WTC11 (cell line): ENCODE measurements at regions not wholly inside any gene's neighbourhood (a gene's known extent, or its start where the extent isn't known, plus 50 kb on each side); places are given as distances from the start of the nearest gene placed in this dataset.

Source experiments
- ATAC-seq: fragments of 200-7000 bp; cut with Tn5 transposase; 2 replicates; pipeline ENCODE4 v1.10.0; 2021; ENCODE audit warnings: mild to moderate bottlenecking, moderate library complexity
- CTCF ChIA-PET: fragments of 300-600 bp; sonication (Branson Sonifier 250); formaldehyde crosslinking; loops from one replicate; lab custom pipeline; 2021; ENCODE audit warnings: antibody characterized with exemption; lab: Charles Lee
- POLR2A ChIA-PET: fragments of 350-600 bp; sonication (Branson Sonifier 250); formaldehyde crosslinking; loops from one replicate; lab custom pipeline; 2021; ENCODE audit warnings: antibody characterized with exemption; lab: Charles Lee
- DNase-seq: peaks from one replicate; pipeline ENCODE4 v3.0.0; 2021; ENCODE audit warnings: low spot score
- H3K27ac Mint-ChIP-seq: 2 replicates; pipeline ENCODE4 v1.8.0; 2021; ENCODE audit warnings: mixed read lengths
- H3K27me3 Mint-ChIP-seq: 2 replicates; pipeline ENCODE4 v1.8.0; 2021; ENCODE audit warnings: low read depth, mild to moderate bottlenecking, moderate library complexity, mixed read lengths
- H3K36me3 Mint-ChIP-seq: 2 replicates; pipeline ENCODE4 v1.8.0; 2021; ENCODE audit warnings: mixed read lengths
- H3K4me1 Mint-ChIP-seq: 2 replicates; pipeline ENCODE4 v1.8.0; 2022; ENCODE audit warnings: mixed read lengths
- H3K4me3 Mint-ChIP-seq: 2 replicates; pipeline ENCODE4 v1.8.0; 2021; ENCODE audit warnings: mild to moderate bottlenecking, moderate library complexity, mixed read lengths
- H3K9me3 Mint-ChIP-seq: 2 replicates; pipeline ENCODE4 v1.8.0; 2021; ENCODE audit warnings: mixed read lengths
- ARID4B ChIP-seq: sonication (generic); formaldehyde crosslinking; IDR thresholded peaks from 2 replicates; pipeline ENCODE4 v1.8.0; 2023; ENCODE audit warnings: missing genetic modification reagents, mild to moderate bottlenecking, borderline replicate concordance
- ATF1 ChIP-seq: sonication (generic); formaldehyde crosslinking; IDR thresholded peaks from 2 replicates; pipeline ENCODE4 v1.8.1; 2023; ENCODE audit warnings: mild to moderate bottlenecking, moderate library complexity, missing genetic modification reagents
- CBFB ChIP-seq: sonication (generic); formaldehyde crosslinking; IDR thresholded peaks from 2 replicates; pipeline ENCODE4 v1.8.1; 2022; ENCODE audit warnings: mild to moderate bottlenecking, low read depth, missing genetic modification reagents
- CREB1 ChIP-seq: sonication (generic); formaldehyde crosslinking; IDR thresholded peaks from 2 replicates; pipeline ENCODE4 v1.8.0; 2023; ENCODE audit warnings: mild to moderate bottlenecking, missing genetic modification reagents
- TEAD4 ChIP-seq: sonication (generic); formaldehyde crosslinking; IDR thresholded peaks from 2 replicates; pipeline ENCODE4 v1.8.0; 2022; ENCODE audit warnings: mild to moderate bottlenecking, missing genetic modification reagents
- TP53 ChIP-seq: sonication (generic); formaldehyde crosslinking; IDR thresholded peaks from 2 replicates; pipeline ENCODE4 v1.8.1; 2023; ENCODE audit warnings: mild to moderate bottlenecking, missing genetic modification reagents
- ZNF121 ChIP-seq: sonication (generic); formaldehyde crosslinking; IDR thresholded peaks from 2 replicates; pipeline ENCODE4 v1.8.0; 2023; ENCODE audit warnings: missing genetic modification reagents
- ZNF138 ChIP-seq: sonication (generic); formaldehyde crosslinking; conservative IDR thresholded peaks from 2 replicates; pipeline ENCODE4 v1.8.1; 2022; ENCODE audit warnings: mild to moderate bottlenecking, moderate library complexity, missing genetic modification reagents
- ZNF396 ChIP-seq: fragments of 250-450 bp; sonication (Bioruptor Pico); IDR thresholded peaks from 2 replicates; pipeline ENCODE4 v1.8.0; 2021; ENCODE audit warnings: mild to moderate bottlenecking, moderate library complexity, borderline replicate concordance
- ZNF423 ChIP-seq: fragments of 250-450 bp; sonication (Bioruptor Pico); IDR thresholded peaks from 2 replicates; pipeline ENCODE4 v2.1.2; 2022; ENCODE audit warnings: mild to moderate bottlenecking, moderate library complexity
- ZNF532 ChIP-seq: fragments of 250-450 bp; sonication (Bioruptor Pico); IDR thresholded peaks from 2 replicates; pipeline ENCODE4 v1.9.0; 2021; ENCODE audit warnings: mild to moderate bottlenecking, borderline replicate concordance
- TF ChIP-seq, protein P1 (sequence below): fragments of 250-450 bp; sonication (Bioruptor Pico); IDR thresholded peaks from 2 replicates; pipeline ENCODE4 v1.8.0; 2021; ENCODE audit warnings: mild to moderate bottlenecking
- TF ChIP-seq, protein P2 (sequence below): sonication (generic); formaldehyde crosslinking; IDR thresholded peaks from 2 replicates; pipeline ENCODE4 v1.8.1; 2023; ENCODE audit warnings: mild to moderate bottlenecking, missing genetic modification reagents, moderate library complexity
- TF ChIP-seq, protein P3 (sequence below): sonication (generic); formaldehyde crosslinking; IDR thresholded peaks from 2 replicates; pipeline ENCODE4 v1.8.1; 2022; ENCODE audit warnings: mild to moderate bottlenecking, moderate library complexity, missing genetic modification reagents
- TF ChIP-seq, protein P4 (sequence below): sonication (generic); formaldehyde crosslinking; IDR thresholded peaks from 2 replicates; pipeline ENCODE4 v1.8.1; 2023; ENCODE audit warnings: mild to moderate bottlenecking, missing genetic modification reagents

GRCh38 chr2:196368546-196369225, 197.3 kb upstream of the STK17B start:
- H3K4me3 Mint-ChIP-seq, result no peak overlapping the region

More at GRCh38 chr2:196368546-196369225, 197.3 kb upstream of the STK17B start:
- TF ChIP-seq ATF1, result no peak
- TF ChIP-seq ZNF532 (CRISPR knock-in tag), result no peak
- TF ChIP-seq, protein P1, sequence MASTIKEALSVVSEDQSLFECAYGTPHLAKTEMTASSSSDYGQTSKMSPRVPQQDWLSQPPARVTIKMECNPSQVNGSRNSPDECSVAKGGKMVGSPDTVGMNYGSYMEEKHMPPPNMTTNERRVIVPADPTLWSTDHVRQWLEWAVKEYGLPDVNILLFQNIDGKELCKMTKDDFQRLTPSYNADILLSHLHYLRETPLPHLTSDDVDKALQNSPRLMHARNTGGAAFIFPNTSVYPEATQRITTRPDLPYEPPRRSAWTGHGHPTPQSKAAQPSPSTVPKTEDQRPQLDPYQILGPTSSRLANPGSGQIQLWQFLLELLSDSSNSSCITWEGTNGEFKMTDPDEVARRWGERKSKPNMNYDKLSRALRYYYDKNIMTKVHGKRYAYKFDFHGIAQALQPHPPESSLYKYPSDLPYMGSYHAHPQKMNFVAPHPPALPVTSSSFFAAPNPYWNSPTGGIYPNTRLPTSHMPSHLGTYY (CRISPR knock-in tag), result no peak
- no peak for TF ChIP-seq ZNF423 (CRISPR knock-in tag)
- TF ChIP-seq, protein P2, sequence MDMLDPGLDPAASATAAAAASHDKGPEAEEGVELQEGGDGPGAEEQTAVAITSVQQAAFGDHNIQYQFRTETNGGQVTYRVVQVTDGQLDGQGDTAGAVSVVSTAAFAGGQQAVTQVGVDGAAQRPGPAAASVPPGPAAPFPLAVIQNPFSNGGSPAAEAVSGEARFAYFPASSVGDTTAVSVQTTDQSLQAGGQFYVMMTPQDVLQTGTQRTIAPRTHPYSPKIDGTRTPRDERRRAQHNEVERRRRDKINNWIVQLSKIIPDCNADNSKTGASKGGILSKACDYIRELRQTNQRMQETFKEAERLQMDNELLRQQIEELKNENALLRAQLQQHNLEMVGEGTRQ (CRISPR knock-in tag), result no peak
- TF ChIP-seq, protein P3, sequence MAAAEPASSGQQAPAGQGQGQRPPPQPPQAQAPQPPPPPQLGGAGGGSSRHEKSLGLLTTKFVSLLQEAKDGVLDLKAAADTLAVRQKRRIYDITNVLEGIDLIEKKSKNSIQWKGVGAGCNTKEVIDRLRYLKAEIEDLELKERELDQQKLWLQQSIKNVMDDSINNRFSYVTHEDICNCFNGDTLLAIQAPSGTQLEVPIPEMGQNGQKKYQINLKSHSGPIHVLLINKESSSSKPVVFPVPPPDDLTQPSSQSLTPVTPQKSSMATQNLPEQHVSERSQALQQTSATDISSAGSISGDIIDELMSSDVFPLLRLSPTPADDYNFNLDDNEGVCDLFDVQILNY (CRISPR knock-in tag), result no peak
- TF ChIP-seq, protein P4, sequence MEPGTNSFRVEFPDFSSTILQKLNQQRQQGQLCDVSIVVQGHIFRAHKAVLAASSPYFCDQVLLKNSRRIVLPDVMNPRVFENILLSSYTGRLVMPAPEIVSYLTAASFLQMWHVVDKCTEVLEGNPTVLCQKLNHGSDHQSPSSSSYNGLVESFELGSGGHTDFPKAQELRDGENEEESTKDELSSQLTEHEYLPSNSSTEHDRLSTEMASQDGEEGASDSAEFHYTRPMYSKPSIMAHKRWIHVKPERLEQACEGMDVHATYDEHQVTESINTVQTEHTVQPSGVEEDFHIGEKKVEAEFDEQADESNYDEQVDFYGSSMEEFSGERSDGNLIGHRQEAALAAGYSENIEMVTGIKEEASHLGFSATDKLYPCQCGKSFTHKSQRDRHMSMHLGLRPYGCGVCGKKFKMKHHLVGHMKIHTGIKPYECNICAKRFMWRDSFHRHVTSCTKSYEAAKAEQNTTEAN (CRISPR knock-in tag), result no peak
- no peak for TF ChIP-seq ARID4B (CRISPR knock-in tag)
- no peak for TF ChIP-seq CBFB
- no peak for TF ChIP-seq TP53 (CRISPR knock-in tag)
- no peak for TF ChIP-seq ZNF121 (CRISPR knock-in tag)
- no peak for TF ChIP-seq ZNF138
- no peak for TF ChIP-seq ZNF396 (CRISPR knock-in tag)
- TF ChIP-seq CREB1 (CRISPR knock-in tag), result no peak
- TF ChIP-seq TEAD4 (CRISPR knock-in tag), result no peak
- ATAC-seq, result no peak
- Mint-ChIP-seq H3K27me3 (no peaks in the 10 kb centered on the region), H3K9me3 (peaks cover 13% of the 10 kb centered on the region), H3K27ac (no peak overlapping the region), H3K36me3 (no peaks in the 10 kb centered on the region), H3K4me1 (peaks cover 3% of the 10 kb centered on the region; the same call in 1 of the 2 replicates)
- ChIA-PET POLR2A (interaction anchor here (0.7 kb wide), 1 partner anchor 10 kb away, joined by 3 read pairs; no protein-coding TSS in a partner anchor), CTCF (no interaction called here)
- DNase-seq, result no peak
